Cardiac muscle cell (in vitro differentiated cells and primary cell): ENCODE measurements at regions not wholly inside any gene's neighbourhood (a gene's known extent, or its start where the extent isn't known, plus 50 kb on each side); places are given as distances from the start of the nearest gene placed in this dataset.

Experiments used
- DNase-seq, 2 donors: peaks; one replicate each; pipeline versions ENCODE4 v3.0.0 to v3.0.0-alpha.2; 2010 to 2017; ENCODE audit warnings: low read depth in 1 of 2, low spot score in 1 of 2
- H3K27ac ChIP-seq: fragments of 200-600 bp; sonication (generic); 2 replicates; pipeline ENCODE4 v1.5.1; 2016
- H3K27me3 ChIP-seq: fragments of 200-600 bp; sonication (generic); 2 replicates; pipeline ENCODE4 v1.6.0; 2016; ENCODE audit warnings: control low read depth
- H3K36me3 ChIP-seq: fragments of 200-600 bp; sonication (generic); 2 replicates; pipeline ENCODE4 v1.5.1; 2016; ENCODE audit warnings: control low read depth
- H3K4me1 ChIP-seq: fragments of 200-600 bp; sonication (generic); 2 replicates; pipeline ENCODE4 v1.8.1; 2017; ENCODE audit warnings: low read depth, mild to moderate bottlenecking, mixed run types
- H3K4me3 ChIP-seq: fragments of 200-600 bp; sonication (generic); 2 replicates; pipeline ENCODE4 v1.5.1; 2016; ENCODE audit warnings: mild to moderate bottlenecking
- H3K9me3 ChIP-seq: fragments of 200-600 bp; sonication (generic); 2 replicates; pipeline ENCODE4 v1.5.1; 2017; ENCODE audit warnings: low read depth, mild to moderate bottlenecking, control low read depth
- TF ChIP-seq, protein P1 (sequence below): IDR thresholded peaks from 2 replicates; pipeline ENCODE4 v1.5.1; 2012; ENCODE audit warnings: low read depth, mild to moderate bottlenecking, low read length

DNA sequence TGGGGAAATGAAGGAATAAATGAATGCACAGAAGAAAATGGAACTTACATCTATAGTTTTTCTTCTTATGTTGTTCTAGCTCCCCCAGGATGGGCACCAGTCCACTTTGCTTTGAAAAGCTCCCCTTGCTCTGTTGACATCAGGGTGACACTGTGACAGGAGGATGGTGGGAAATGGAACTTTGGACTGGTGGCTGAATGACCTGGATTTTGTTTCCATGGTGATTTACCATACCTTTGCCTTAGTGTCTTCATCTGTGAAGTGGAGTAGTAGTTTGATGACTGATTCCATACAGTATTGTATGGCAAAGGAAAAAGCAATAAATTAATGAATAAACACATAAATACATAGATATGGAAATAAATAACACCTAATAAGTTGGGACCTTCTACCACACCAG is 294.7 kb downstream of the KIF4B start:
- TF ChIP-seq, protein P1, sequence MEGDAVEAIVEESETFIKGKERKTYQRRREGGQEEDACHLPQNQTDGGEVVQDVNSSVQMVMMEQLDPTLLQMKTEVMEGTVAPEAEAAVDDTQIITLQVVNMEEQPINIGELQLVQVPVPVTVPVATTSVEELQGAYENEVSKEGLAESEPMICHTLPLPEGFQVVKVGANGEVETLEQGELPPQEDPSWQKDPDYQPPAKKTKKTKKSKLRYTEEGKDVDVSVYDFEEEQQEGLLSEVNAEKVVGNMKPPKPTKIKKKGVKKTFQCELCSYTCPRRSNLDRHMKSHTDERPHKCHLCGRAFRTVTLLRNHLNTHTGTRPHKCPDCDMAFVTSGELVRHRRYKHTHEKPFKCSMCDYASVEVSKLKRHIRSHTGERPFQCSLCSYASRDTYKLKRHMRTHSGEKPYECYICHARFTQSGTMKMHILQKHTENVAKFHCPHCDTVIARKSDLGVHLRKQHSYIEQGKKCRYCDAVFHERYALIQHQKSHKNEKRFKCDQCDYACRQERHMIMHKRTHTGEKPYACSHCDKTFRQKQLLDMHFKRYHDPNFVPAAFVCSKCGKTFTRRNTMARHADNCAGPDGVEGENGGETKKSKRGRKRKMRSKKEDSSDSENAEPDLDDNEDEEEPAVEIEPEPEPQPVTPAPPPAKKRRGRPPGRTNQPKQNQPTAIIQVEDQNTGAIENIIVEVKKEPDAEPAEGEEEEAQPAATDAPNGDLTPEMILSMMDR = no peak
- DNase-seq = no peak
- H3K9me3 ChIP-seq = no peaks in the 10 kb centered on the region
- H3K36me3 ChIP-seq = no peaks in the 10 kb centered on the region
- H3K27me3 ChIP-seq = no peaks in the 10 kb centered on the region
- H3K4me1 ChIP-seq = no peaks in the 10 kb centered on the region
- H3K27ac ChIP-seq = no peak overlapping the region
- H3K4me3 ChIP-seq = no peak overlapping the region

DNA sequence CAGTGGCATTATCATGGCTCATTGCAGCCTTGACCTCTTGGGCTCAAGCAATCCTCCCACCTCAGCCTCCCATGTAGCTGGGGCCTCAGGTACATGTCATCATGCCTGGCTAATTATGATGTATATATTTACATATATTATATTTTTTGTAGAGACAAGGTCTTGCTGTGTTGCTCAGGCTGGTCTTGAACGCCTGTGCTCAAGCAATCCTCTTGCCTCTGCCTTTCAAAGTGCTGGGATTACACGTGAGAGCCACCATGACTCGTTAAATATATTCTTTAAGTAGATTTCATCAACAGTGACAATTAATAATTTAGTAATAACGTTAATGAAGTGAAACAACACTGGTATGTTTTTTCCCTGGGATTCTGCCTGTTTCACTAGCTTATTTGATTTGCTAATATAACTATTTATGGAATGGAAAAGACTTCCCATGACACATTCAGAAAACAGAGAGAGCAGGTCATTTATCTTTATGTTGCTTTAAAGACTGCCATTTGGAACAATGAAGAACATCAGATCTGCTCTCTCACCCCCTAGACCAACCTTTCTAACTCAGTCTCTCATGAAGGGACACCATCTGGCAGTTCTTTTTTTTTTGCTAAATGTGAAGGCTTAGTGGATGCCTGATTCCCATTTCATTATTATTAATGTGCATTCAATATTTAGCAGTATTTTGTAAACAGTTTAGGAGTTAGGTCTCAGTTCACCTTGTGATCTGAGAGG is 295.6 kb downstream of the KIF4B start:
- no peak for DNase-seq
- no peaks in the 10 kb centered on the region for H3K4me1 ChIP-seq
- H3K36me3 ChIP-seq = no peaks in the 10 kb centered on the region
- H3K27ac ChIP-seq = no peak overlapping the region
- H3K9me3 ChIP-seq = no peaks in the 10 kb centered on the region
- TF ChIP-seq, protein P1 = no peak
- no peak overlapping the region for H3K4me3 ChIP-seq
- no peaks in the 10 kb centered on the region for H3K27me3 ChIP-seq

GRCh38 chr5:155311721-155312120 is 298.2 kb downstream of the KIF4B start:
- Histone ChIP-seq H3K27me3 (no peaks in the 10 kb centered on the region), H3K4me3 (no peak overlapping the region), H3K9me3 (no peaks in the 10 kb centered on the region), H3K36me3 (no peaks in the 10 kb centered on the region), H3K4me1 (no peaks in the 10 kb centered on the region), H3K27ac (no peak overlapping the region)
- TF ChIP-seq, protein P1 = no peak
- DNase-seq = no peak

DNA sequence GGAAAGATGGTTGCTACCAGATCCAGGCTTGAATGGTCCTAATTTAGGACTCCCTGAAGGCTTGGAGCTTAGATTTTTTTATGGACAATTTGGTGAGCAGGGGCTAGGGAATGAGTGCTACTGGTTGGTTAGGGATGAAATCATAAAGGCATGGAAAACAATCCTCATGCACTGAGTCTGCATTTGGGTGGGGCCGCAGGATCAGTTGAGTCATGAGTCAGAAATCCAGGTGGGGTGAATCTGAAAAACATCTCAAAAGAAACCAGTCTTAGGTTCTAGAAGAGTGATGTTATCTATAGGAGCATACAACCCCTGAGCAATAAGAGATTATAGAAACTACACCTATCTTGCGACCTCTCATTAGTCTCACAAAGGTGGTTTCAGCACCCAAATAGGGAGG is 300.0 kb downstream of the KIF4B start:
- DNase-seq = no peak
- Histone ChIP-seq H3K27me3 (no peaks in the 10 kb centered on the region), H3K27ac (no peak overlapping the region), H3K4me3 (no peak overlapping the region), H3K36me3 (no peaks in the 10 kb centered on the region), H3K4me1 (no peaks in the 10 kb centered on the region), H3K9me3 (no peaks in the 10 kb centered on the region)
- TF ChIP-seq, protein P1 = no peak

- TF ChIP-seq, protein P1 = no peak
- Histone ChIP-seq H3K27me3 (no peaks in the 10 kb centered on the region), H3K9me3 (no peaks in the 10 kb centered on the region)
These were observed 302.6 kb downstream of the KIF4B start for GRCh38 chr5:155316070-155316714.

More at GRCh38 chr5:155316070-155316714, 302.6 kb downstream of the KIF4B start:
- Histone ChIP-seq H3K27ac (no peak overlapping the region), H3K36me3 (no peaks in the 10 kb centered on the region), H3K4me1 (no peaks in the 10 kb centered on the region), H3K4me3 (no peak overlapping the region)
- no peak for DNase-seq
